ENCODE measurements at regions not wholly inside any gene's neighbourhood (a gene's known extent, or its start where the extent isn't known, plus 50 kb on each side); places are given as distances from the start of the nearest gene placed in this dataset.

- TF ChIP-seq CTCF (conservative IDR thresholded peaks at IDR 0.05; ENCODE audit: low read length), result no peak
Observed at GRCh38 chr19:34313188-34313587, 51.8 kb upstream of the GPI start.

GRCh38 chr19:34314437-34315313 is 50.3 kb upstream of the GPI start:
- H3K4me3 ChIP-seq (ENCODE audit: low read length), result no peak overlapping the region
- no peak for TF ChIP-seq CTCF (conservative IDR thresholded peaks at IDR 0.05; ENCODE audit: low read length)

More at GRCh38 chr19:34313188-34313587, 51.8 kb upstream of the GPI start:
- DNase-seq (ENCODE audit: low read depth), result peak; percentile 53
- no peak overlapping the region for H3K4me3 ChIP-seq (ENCODE audit: low read length)

More at GRCh38 chr19:34314437-34315313, 50.3 kb upstream of the GPI start:
- no peak for DNase-seq (ENCODE audit: low read depth)

Measured in AG10803 (cell line).